ENCODE measurements at regions not wholly inside any gene's neighbourhood (a gene's known extent, or its start where the extent isn't known, plus 50 kb on each side); places are given as distances from the start of the nearest gene placed in this dataset.

- no peak for DNase-seq (ENCODE audit: low read depth, low spot score)
- Mint-ChIP-seq H3K27ac (ENCODE audit: unreplicated experiment) (peak overlapping the region; percentile 5), H3K27me3 (ENCODE audit: low read depth) (peaks cover 21% of the 10 kb centered on the region), H3K4me1 (no peaks in the 10 kb centered on the region), H3K36me3 (ENCODE audit: low read depth) (no peaks in the 10 kb centered on the region), H3K4me3 (no peak overlapping the region), H3K9me3 (no peaks in the 10 kb centered on the region)
- TF ChIP-seq, protein P1, sequence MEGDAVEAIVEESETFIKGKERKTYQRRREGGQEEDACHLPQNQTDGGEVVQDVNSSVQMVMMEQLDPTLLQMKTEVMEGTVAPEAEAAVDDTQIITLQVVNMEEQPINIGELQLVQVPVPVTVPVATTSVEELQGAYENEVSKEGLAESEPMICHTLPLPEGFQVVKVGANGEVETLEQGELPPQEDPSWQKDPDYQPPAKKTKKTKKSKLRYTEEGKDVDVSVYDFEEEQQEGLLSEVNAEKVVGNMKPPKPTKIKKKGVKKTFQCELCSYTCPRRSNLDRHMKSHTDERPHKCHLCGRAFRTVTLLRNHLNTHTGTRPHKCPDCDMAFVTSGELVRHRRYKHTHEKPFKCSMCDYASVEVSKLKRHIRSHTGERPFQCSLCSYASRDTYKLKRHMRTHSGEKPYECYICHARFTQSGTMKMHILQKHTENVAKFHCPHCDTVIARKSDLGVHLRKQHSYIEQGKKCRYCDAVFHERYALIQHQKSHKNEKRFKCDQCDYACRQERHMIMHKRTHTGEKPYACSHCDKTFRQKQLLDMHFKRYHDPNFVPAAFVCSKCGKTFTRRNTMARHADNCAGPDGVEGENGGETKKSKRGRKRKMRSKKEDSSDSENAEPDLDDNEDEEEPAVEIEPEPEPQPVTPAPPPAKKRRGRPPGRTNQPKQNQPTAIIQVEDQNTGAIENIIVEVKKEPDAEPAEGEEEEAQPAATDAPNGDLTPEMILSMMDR (conservative IDR thresholded peaks at IDR 0.05): no peak
These were observed 474.3 kb downstream of the TBC1D22A start for GRCh38 chr22:47236718-47237117.

- H3K9me3 Mint-ChIP-seq: no peaks in the 10 kb centered on the region
- TF ChIP-seq, protein P1 (conservative IDR thresholded peaks at IDR 0.05): no peak
- H3K27ac Mint-ChIP-seq (ENCODE audit: unreplicated experiment): no peak overlapping the region
- H3K27me3 Mint-ChIP-seq (ENCODE audit: low read depth): peaks cover 19% of the 10 kb centered on the region
- no peaks in the 10 kb centered on the region for H3K36me3 Mint-ChIP-seq (ENCODE audit: low read depth)
- no peak for DNase-seq (ENCODE audit: low read depth, low spot score)
- no peaks in the 10 kb centered on the region for H3K4me1 Mint-ChIP-seq
- H3K4me3 Mint-ChIP-seq: no peak overlapping the region
These were observed 473.7 kb downstream of the TBC1D22A start for GRCh38 chr22:47236161-47236560.

- TF ChIP-seq, protein P1 (conservative IDR thresholded peaks at IDR 0.05): no peak
- H3K36me3 Mint-ChIP-seq (ENCODE audit: low read depth): no peaks in the 10 kb centered on the region
- peaks cover 21% of the 10 kb centered on the region for H3K27me3 Mint-ChIP-seq (ENCODE audit: low read depth)
- DNase-seq (ENCODE audit: low read depth, low spot score): no peak
- H3K27ac Mint-ChIP-seq (ENCODE audit: unreplicated experiment): no peak overlapping the region
- H3K9me3 Mint-ChIP-seq: peaks cover 2% of the 10 kb centered on the region
- H3K4me3 Mint-ChIP-seq: no peak overlapping the region
- H3K4me1 Mint-ChIP-seq: no peaks in the 10 kb centered on the region
These were observed 471.1 kb downstream of the TBC1D22A start for GRCh38 chr22:47233316-47234243.

DNA sequence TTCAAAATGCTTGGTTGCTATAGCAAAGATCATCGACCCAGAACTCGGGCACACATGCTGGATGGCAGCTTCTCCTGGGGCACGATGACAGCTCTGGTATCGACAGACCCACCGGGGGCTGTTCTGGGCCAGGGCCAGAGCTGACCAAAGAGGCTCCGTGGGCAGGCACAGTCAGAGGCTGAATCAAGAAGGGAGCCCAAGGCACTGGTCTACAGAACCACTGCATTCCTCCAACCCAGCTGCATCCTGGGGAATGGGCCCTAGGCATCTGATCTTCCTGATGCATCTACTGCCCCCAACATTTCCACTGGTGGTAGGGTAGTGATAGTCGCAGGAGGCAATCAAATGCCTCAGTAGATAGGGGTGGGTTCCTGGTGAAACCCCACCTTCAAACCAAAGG lies 470.3 kb downstream of the TBC1D22A start:
- peaks cover 25% of the 10 kb centered on the region for H3K27me3 Mint-ChIP-seq (ENCODE audit: low read depth)
- no peaks in the 10 kb centered on the region for H3K4me1 Mint-ChIP-seq
- DNase-seq (ENCODE audit: low read depth, low spot score): no peak
- TF ChIP-seq, protein P1 (conservative IDR thresholded peaks at IDR 0.05): no peak
- H3K4me3 Mint-ChIP-seq: no peak overlapping the region
- no peaks in the 10 kb centered on the region for H3K36me3 Mint-ChIP-seq (ENCODE audit: low read depth)
- H3K9me3 Mint-ChIP-seq: peaks cover 2% of the 10 kb centered on the region
- no peak overlapping the region for H3K27ac Mint-ChIP-seq (ENCODE audit: unreplicated experiment)

DNA sequence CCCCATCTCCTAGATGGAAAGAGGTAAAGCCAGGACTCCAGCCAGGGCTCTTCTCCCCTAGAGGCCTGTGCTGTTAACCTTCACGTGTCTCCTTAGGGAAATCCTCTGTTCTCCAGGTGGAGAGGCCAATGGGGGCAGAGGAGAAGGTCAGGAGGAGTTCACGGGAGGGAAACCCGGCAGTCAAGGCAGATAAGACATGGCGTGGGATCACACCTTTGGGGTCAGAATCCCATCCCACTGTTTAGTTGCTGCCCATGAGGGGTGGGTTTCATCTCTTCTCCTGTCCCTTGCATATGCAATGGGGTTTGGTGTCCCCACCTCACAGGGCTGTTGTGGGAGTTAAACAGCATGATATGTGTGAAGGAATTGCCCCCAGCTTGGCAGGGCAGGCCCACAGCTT lies 469.7 kb downstream of the TBC1D22A start:
- TF ChIP-seq, protein P1 (conservative IDR thresholded peaks at IDR 0.05): no peak
- no peaks in the 10 kb centered on the region for H3K4me1 Mint-ChIP-seq
- H3K27ac Mint-ChIP-seq (ENCODE audit: unreplicated experiment): no peak overlapping the region
- no peak overlapping the region for H3K4me3 Mint-ChIP-seq
- peaks cover 2% of the 10 kb centered on the region for H3K9me3 Mint-ChIP-seq
- peaks cover 28% of the 10 kb centered on the region for H3K27me3 Mint-ChIP-seq (ENCODE audit: low read depth)
- DNase-seq (ENCODE audit: low read depth, low spot score): no peak
- H3K36me3 Mint-ChIP-seq (ENCODE audit: low read depth): no peaks in the 10 kb centered on the region

Measured in neural crest cell (in vitro differentiated cells).